Coronary artery (tissue), 2 donors: ENCODE measurements at regions not wholly inside any gene's neighbourhood (a gene's known extent, or its start where the extent isn't known, plus 50 kb on each side); places are given as distances from the start of the nearest gene placed in this dataset.

Source experiments
- DNase-seq: peaks from one replicate; pipeline ENCODE4 v3.0.0-alpha.2; 2017; ENCODE audit warnings: low spot score
- H3K27ac ChIP-seq, 2 donors: fragments of 200-600 bp; sonication (generic); one replicate each; pipeline ENCODE4 v1.5.1; 2016 to 2019
- H3K4me3 ChIP-seq: fragments of 200-600 bp; sonication (generic); 2 replicates; pipeline ENCODE4 v1.5.1; 2016; ENCODE audit warnings: mild to moderate bottlenecking, moderate library complexity
- TF ChIP-seq, protein P1 (sequence below): fragments of 200-600 bp; sonication (generic); IDR thresholded peaks from one replicate; pipeline ENCODE4 v1.5.1; 2019; ENCODE audit warnings: antibody characterized with exemption

DNA sequence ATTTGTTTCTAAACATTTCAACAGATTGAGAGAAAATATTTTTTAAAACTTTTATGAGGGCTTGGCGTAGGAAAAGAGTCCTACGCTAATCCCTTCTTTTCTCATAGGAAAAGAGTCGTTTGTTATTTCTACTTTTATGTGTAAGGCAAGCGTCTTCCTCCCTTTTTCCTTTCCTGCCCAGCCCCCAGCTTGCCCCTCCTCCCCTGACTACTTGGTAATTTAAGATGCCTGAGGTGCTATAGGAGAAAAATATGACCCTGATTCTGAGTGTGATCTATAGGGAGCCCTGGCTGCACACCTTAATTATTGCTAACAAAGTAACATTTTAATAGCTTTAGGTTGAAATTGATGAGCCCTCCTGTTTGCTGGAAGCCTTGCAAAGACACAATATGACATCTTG is 373.6 kb downstream of the PBX1 start:
- no peak overlapping the region for H3K4me3 ChIP-seq
- TF ChIP-seq, protein P1, sequence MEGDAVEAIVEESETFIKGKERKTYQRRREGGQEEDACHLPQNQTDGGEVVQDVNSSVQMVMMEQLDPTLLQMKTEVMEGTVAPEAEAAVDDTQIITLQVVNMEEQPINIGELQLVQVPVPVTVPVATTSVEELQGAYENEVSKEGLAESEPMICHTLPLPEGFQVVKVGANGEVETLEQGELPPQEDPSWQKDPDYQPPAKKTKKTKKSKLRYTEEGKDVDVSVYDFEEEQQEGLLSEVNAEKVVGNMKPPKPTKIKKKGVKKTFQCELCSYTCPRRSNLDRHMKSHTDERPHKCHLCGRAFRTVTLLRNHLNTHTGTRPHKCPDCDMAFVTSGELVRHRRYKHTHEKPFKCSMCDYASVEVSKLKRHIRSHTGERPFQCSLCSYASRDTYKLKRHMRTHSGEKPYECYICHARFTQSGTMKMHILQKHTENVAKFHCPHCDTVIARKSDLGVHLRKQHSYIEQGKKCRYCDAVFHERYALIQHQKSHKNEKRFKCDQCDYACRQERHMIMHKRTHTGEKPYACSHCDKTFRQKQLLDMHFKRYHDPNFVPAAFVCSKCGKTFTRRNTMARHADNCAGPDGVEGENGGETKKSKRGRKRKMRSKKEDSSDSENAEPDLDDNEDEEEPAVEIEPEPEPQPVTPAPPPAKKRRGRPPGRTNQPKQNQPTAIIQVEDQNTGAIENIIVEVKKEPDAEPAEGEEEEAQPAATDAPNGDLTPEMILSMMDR, result no peak
- no peak for DNase-seq
- no peak overlapping the region for H3K27ac ChIP-seq

DNA sequence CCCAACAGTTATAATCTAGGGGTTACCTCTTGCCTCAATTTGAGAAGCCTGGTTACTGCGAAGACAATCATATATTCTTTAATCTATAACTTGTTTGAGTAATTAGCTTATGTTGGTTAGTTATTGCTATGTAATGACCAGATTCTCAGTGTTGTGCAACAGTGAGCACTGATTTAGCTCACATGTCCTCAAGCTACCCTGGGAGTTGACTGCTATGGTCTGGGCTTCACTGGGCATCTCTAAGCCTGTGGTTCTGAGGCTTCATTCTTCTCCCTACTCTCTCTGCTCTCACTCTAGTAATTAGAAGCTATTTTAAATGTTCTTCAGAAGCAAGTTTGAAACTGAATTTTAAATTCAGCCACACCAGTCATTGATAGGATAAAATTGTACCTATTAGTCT is 371.8 kb downstream of the PBX1 start:
- no peak for DNase-seq
- TF ChIP-seq, protein P1, result no peak
- H3K4me3 ChIP-seq, result no peak overlapping the region
- H3K27ac ChIP-seq, result no peak overlapping the region

DNA sequence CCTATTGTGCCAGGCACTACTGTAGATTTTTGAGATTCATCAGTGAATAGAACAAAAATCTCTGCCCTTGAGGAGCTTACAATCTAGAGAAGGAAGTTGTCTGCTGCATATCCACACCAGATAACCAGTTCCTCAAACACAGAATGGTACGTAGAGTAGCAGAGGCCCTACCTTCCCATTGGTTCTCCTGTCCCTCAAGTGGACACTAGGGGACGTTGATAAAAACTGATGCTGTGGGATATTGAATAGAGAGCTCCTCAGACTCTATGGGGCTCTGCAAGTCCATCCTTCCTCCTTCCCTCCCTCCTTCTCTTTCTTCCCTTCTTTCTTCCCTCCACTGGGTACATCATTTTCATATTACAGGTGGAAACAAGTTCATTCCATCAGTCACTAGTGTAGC is 371.3 kb downstream of the PBX1 start:
- TF ChIP-seq, protein P1, result no peak
- Histone ChIP-seq H3K4me3 (no peak overlapping the region), H3K27ac (no peak overlapping the region)
- DNase-seq, result no peak

DNA sequence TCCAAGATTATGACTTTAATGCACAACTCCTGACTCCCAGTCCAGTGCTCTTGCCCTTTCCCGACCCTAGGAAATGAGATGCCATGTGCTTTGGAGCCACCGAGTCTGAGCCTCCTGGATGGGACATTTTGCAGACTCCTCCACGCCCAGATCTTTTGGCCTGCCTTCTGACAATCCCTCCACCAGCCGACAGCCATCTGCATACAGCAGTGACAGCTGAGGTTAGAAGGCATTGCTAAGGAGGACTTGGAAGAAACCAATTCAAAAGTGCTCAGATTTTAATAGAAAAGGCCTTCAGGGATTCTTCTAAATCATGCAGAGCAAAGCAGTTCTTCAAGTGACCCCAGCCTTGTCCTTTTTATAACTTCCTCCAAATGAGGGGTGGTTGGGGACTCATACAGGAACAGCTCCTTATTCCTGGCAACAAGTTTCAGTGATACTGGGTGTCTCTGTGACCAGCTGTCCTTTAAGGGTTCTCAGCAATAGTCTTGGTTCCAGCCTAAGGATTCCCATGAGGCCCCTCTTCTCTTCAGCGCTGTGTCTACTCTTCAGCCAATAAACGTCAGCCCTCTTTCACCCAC is 369.3 kb downstream of the PBX1 start:
- no peak for DNase-seq
- Histone ChIP-seq H3K4me3 (no peak overlapping the region), H3K27ac (no peak overlapping the region)
- TF ChIP-seq, protein P1, result no peak

DNA sequence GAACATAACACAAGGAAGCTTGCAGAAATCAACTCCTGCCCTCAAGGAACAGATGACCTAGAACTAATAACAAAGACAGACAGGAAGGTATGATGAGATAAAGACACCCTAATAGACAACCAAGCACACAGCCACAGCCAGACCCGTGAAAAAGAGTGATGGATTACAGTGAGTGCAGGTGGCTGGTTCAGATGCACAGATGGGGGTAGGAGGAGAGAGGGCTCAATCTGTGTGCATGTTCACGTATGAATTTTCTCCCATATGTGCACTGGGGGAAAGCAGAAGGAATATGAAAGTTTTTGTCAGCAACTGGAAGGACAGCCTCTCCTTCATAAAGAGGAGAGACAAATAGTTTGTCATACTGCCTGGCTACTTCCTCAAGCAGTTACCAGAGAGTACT is 367.1 kb downstream of the PBX1 start:
- H3K4me3 ChIP-seq, result no peak overlapping the region
- no peak for DNase-seq
- TF ChIP-seq, protein P1, result no peak
- no peak overlapping the region for H3K27ac ChIP-seq

DNA sequence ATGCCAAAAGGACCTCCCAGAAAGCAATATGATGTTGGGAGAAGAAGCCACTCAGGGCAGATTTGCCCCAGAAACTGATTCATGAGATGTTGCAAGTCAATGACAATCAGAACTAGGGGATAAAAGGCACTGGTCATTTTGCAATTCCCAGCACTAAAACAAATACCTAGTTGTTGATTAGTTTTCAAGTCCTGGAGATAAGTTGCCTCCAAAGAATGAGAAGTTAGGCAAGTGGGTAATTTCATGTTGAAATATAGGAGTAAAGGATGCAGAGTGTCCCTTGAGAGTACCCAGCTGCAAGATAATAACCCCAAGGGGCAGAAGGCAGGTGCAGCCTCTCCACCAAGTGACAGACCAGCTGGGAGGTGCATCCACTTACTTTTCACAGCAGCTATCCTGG is 363.6 kb downstream of the PBX1 start:
- TF ChIP-seq, protein P1, result no peak
- no peak for DNase-seq

DNA sequence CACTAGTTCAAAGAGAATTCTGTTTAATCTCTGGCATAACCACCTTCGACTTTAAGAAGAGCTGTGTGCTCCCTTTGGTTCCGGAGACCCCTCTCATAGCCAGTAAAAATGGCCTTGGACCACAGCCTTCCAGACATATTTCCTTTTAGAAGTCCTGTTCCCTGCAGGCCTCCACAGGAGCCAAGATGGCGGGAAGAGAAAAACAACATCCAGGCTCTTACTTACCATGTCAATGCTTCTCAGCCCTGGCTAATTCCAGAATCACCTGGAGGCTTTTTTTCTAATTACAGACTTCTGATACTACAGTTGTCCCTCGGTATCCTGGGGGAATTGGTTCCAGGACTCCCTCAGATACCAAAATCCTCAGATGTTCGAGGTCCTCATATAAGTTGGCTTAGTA is 362.5 kb downstream of the PBX1 start:
- TF ChIP-seq, protein P1, result no peak
- no peak overlapping the region for H3K27ac ChIP-seq
- no peak overlapping the region for H3K4me3 ChIP-seq
- no peak for DNase-seq

More for the DNA sequence above, 363.6 kb downstream of the PBX1 start:
- H3K27ac ChIP-seq, result no peak overlapping the region
- H3K4me3 ChIP-seq, result no peak overlapping the region
